ENCODE measurements at regions not wholly inside any gene's neighbourhood (a gene's known extent, or its start where the extent isn't known, plus 50 kb on each side); places are given as distances from the start of the nearest gene placed in this dataset.

- no peak for TF ChIP-seq CTCF (IDR thresholded peaks at IDR 0.05)
- Mint-ChIP-seq H3K4me1 (ENCODE audit: low read depth) (peaks cover 13% of the 10 kb centered on the region; the same call in 1 of the 2 replicates), H3K36me3 (ENCODE audit: low read depth) (no peaks in the 10 kb centered on the region), H3K4me3 (no peak overlapping the region), H3K27ac (no peak overlapping the region), H3K9me3 (peaks cover 11% of the 10 kb centered on the region), H3K27me3 (ENCODE audit: insufficient read depth) (no peaks in the 10 kb centered on the region)
- DNase-seq = no peak
These were observed 175.5 kb upstream of the PDGFD start for GRCh38 chr11:104339380-104339831.

DNA sequence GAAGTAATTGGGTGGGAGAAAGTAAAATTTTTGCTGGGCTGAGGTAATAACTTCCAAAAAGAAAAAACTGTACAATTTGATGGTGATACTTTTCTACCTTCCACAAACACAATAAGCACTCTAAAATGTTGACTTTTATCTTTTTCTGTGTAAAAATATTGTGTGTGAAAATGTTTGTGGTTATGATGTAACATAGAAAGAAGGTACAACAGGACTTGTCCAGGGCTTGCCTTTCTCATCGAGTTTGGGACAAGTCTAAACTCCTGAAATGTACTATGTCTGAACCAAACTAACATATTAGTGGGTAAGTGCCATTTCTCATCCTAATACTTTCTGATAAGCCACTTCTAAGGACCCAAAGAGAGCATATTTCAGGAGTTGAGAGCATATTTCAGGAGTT is 174.2 kb upstream of the PDGFD start:
- Mint-ChIP-seq H3K27me3 (ENCODE audit: insufficient read depth) (no peaks in the 10 kb centered on the region), H3K27ac (peak overlapping the region; percentile 11), H3K4me1 (ENCODE audit: low read depth) (peaks cover 13% of the 10 kb centered on the region; the same call in 1 of the 2 replicates)

GRCh38 chr11:104337273-104337672 is 173.3 kb upstream of the PDGFD start:
- no peak for TF ChIP-seq CTCF (IDR thresholded peaks at IDR 0.05)

More for the DNA sequence above, 174.2 kb upstream of the PDGFD start:
- no peak for TF ChIP-seq CTCF (IDR thresholded peaks at IDR 0.05)
- H3K4me3 Mint-ChIP-seq = no peak overlapping the region
- no peak for DNase-seq
- H3K36me3 Mint-ChIP-seq (ENCODE audit: low read depth) = no peaks in the 10 kb centered on the region
- peaks cover 11% of the 10 kb centered on the region for H3K9me3 Mint-ChIP-seq

GRCh38 chr11:104333977-104334376 is 170.0 kb upstream of the PDGFD start:
- no peak overlapping the region for H3K27ac Mint-ChIP-seq

More at GRCh38 chr11:104337273-104337672, 173.3 kb upstream of the PDGFD start:
- H3K27ac Mint-ChIP-seq = no peak overlapping the region
- H3K4me1 Mint-ChIP-seq (ENCODE audit: low read depth) = peaks cover 13% of the 10 kb centered on the region; the same call in 1 of the 2 replicates
- H3K36me3 Mint-ChIP-seq (ENCODE audit: low read depth) = no peaks in the 10 kb centered on the region
- no peak for DNase-seq
- H3K27me3 Mint-ChIP-seq (ENCODE audit: insufficient read depth) = no peaks in the 10 kb centered on the region
- no peak overlapping the region for H3K4me3 Mint-ChIP-seq
- peaks cover 11% of the 10 kb centered on the region for H3K9me3 Mint-ChIP-seq

GRCh38 chr11:104332110-104332509 is 168.2 kb upstream of the PDGFD start:
- DNase-seq = no peak
- peak; percentile 43 for TF ChIP-seq CTCF (IDR thresholded peaks at IDR 0.05)
- Mint-ChIP-seq H3K4me3 (no peak overlapping the region), H3K27me3 (ENCODE audit: insufficient read depth) (no peaks in the 10 kb centered on the region), H3K4me1 (ENCODE audit: low read depth) (peaks cover 1% of the 10 kb centered on the region; the same call in 1 of the 2 replicates), H3K36me3 (ENCODE audit: low read depth) (no peaks in the 10 kb centered on the region), H3K9me3 (no peaks in the 10 kb centered on the region), H3K27ac (no peak overlapping the region)

More at GRCh38 chr11:104333977-104334376, 170.0 kb upstream of the PDGFD start:
- Mint-ChIP-seq H3K36me3 (ENCODE audit: low read depth) (no peaks in the 10 kb centered on the region), H3K27me3 (ENCODE audit: insufficient read depth) (no peaks in the 10 kb centered on the region), H3K9me3 (0 out of 2 replicates have a peak, but pooled peaks cover under 1% of the 10 kb centered on the region), H3K4me1 (ENCODE audit: low read depth) (peaks cover 13% of the 10 kb centered on the region; the same call in 1 of the 2 replicates), H3K4me3 (no peak overlapping the region)
- TF ChIP-seq CTCF (IDR thresholded peaks at IDR 0.05) = peak; percentile 66
- no peak for DNase-seq
